Right lobe of liver (tissue), 4 donors: ENCODE measurements at regions not wholly inside any gene's neighbourhood (a gene's known extent, or its start where the extent isn't known, plus 50 kb on each side); places are given as distances from the start of the nearest gene placed in this dataset.

Experiments used
- POLR2A ChIP-seq: fragments of 450-650 bp; IDR thresholded peaks from one replicate; pipeline ENCODE4 v1.6.1; 2017; ENCODE audit warnings: antibody characterized with exemption, mild to moderate bottlenecking
- TF ChIP-seq, protein P1 (sequence below), 4 donors: fragments of 200-600 bp in 3 of 4; fragments of 450-650 bp in 1 of 4; IDR thresholded peaks; one replicate each; pipeline versions ENCODE4 v1.5.1 to v1.8.0; 2016 to 2022; ENCODE audit warnings: antibody characterized with exemption in 4 of 4, mild to moderate bottlenecking in 2 of 4
- donor health status: DM: no; HTN: no; CAD: no.
- donor health status: DM: no; HTN: no; CAD: no.
- donor health status: DM: no; HTN: yes; CAD: no.

DNA sequence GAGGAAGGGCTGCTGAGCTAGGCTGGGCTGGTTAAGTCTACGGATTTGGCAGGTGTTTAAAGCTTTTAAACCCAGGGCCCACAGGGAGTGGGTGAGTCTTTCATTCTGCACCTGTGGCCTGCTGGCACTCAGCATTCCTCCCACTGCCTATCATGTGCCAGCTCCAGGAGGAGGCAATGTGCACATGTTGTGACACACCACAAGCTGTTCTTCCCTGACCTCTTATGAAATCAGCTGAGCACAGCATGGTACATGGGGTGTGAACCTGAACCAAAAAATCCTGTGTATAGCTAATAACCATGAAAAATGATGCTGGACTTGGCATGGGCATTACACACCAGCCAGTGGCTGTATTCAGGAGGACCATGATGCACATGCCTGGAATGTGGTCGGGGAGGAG, 297.9 kb upstream of the MMADHC start:
- TF ChIP-seq, protein P1, sequence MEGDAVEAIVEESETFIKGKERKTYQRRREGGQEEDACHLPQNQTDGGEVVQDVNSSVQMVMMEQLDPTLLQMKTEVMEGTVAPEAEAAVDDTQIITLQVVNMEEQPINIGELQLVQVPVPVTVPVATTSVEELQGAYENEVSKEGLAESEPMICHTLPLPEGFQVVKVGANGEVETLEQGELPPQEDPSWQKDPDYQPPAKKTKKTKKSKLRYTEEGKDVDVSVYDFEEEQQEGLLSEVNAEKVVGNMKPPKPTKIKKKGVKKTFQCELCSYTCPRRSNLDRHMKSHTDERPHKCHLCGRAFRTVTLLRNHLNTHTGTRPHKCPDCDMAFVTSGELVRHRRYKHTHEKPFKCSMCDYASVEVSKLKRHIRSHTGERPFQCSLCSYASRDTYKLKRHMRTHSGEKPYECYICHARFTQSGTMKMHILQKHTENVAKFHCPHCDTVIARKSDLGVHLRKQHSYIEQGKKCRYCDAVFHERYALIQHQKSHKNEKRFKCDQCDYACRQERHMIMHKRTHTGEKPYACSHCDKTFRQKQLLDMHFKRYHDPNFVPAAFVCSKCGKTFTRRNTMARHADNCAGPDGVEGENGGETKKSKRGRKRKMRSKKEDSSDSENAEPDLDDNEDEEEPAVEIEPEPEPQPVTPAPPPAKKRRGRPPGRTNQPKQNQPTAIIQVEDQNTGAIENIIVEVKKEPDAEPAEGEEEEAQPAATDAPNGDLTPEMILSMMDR (IDR thresholded peaks at IDR 0.05): no peak
- TF ChIP-seq POLR2A: no peak
